GM12878 (cell line): ENCODE measurements at regions not wholly inside any gene's neighbourhood (a gene's known extent, or its start where the extent isn't known, plus 50 kb on each side); places are given as distances from the start of the nearest gene placed in this dataset.

ENCODE experiments used
- ATAC-seq: fragments of 200-7000 bp; cut with Tn5 transposase; 3 replicates; pipeline ENCODE4 v1.9.1; 2020; ENCODE audit warnings: mild to moderate bottlenecking, moderate library complexity
- BruUV-seq: library from RNA; stranded (reverse); fragments of 400-500 nt; replicated peaks from 2 replicates; lab custom pipeline; 2021; lab: Mats Ljungman, UMichigan
- CTCF ChIA-PET: fragments of 300-600 bp; sonication (Branson Sonifier 250); formaldehyde crosslinking; extraction: SDS; loops from one replicate; lab custom pipeline; 2021; ENCODE audit warnings: inconsistent platforms; lab: Yijun Ruan, JAX
- POLR2A ChIA-PET: fragments of 350-600 bp; formaldehyde crosslinking; extraction: SDS; loops from one replicate; lab custom pipeline; 2021; ENCODE audit warnings: inconsistent platforms; lab: Charles Lee
- RAD21 ChIA-PET: fragments of 300-600 bp; sonication (Branson Sonifier 250); formaldehyde crosslinking; loops from one replicate; lab custom pipeline; 2023; ENCODE audit warnings: antibody characterized with exemption; ENCODE audit not compliant: unreplicated experiment; lab: Charles Lee
- SMC1A ChIA-PET: fragments of 300-600 bp; sonication (Branson Sonifier 250); formaldehyde crosslinking; loops from one replicate; lab custom pipeline; 2023; ENCODE audit not compliant: unreplicated experiment, uncharacterized antibody; lab: Charles Lee
- DNase-seq: peaks from one replicate; pipeline ENCODE4 v3.0.0-alpha.2; 2011; ENCODE audit warnings: low read depth, low spot score
- FAIRE-seq: peaks from 3 replicates; lab custom pipeline; 2011; peaks lifted over from hg19 to GRCh38; lab: Jason Lieb, UNC
- H2AFZ ChIP-seq: 2 replicates; pipeline ENCODE4 v1.6.0; 2011; ENCODE audit warnings: low read depth, low read length, control low read depth; ENCODE audit not compliant: control insufficient read depth
- H3K27ac ChIP-seq: 2 replicates; pipeline ENCODE4 v1.5.1; 2011; ENCODE audit warnings: control low read depth; ENCODE audit not compliant: control insufficient read depth, insufficient read depth
- H3K27me3 ChIP-seq, 2 experiments: replicated peaks in 1 of 2; 2 replicates each; pipeline versions ENCODE4 v1.6.0 to v1.6.1; 2011; ENCODE audit warnings: low read length in 1 of 2; ENCODE audit not compliant: control insufficient read depth in 2 of 2, insufficient read depth in 2 of 2
- H3K36me3 ChIP-seq, 2 experiments: 2 replicates each; pipeline ENCODE4 v1.5.1; 2011; ENCODE audit warnings: low read length in 1 of 2; ENCODE audit not compliant: control insufficient read depth in 2 of 2, insufficient read depth in 2 of 2
- H3K4me1 ChIP-seq: 2 replicates; pipeline ENCODE4 v1.6.1; 2011; ENCODE audit warnings: mild to moderate bottlenecking, low read length, moderate library complexity, mixed read lengths; ENCODE audit not compliant: control insufficient read depth, insufficient read depth
- H3K4me2 ChIP-seq: 2 replicates; pipeline ENCODE4 v1.6.0; 2011; ENCODE audit warnings: control low read depth; ENCODE audit not compliant: control insufficient read depth, insufficient read depth
- H3K4me3 ChIP-seq: fragments of 200-600 bp; sonication (generic); 2 replicates; pipeline ENCODE4 v1.5.1; 2016
- H3K79me2 ChIP-seq: 2 replicates; pipeline ENCODE4 v1.6.0; 2011; ENCODE audit warnings: low read length; ENCODE audit not compliant: control insufficient read depth, insufficient read depth
- H3K9ac ChIP-seq: 2 replicates; pipeline ENCODE4 v1.8.0; 2011; ENCODE audit warnings: low read length, control low read depth, mixed read lengths; ENCODE audit not compliant: control insufficient read depth, insufficient read depth
- H3K9me3 ChIP-seq: replicated peaks from 3 replicates; pipeline ENCODE4 v1.5.1; 2011; ENCODE audit warnings: mild to moderate bottlenecking, low read length; ENCODE audit not compliant: control insufficient read depth, insufficient read depth
- H4K20me1 ChIP-seq: 2 replicates; pipeline ENCODE4 v1.6.0; 2011; ENCODE audit not compliant: control insufficient read depth, insufficient read depth
- BHLHE40 ChIP-seq, 2 experiments: fragments of 450-650 bp in 1 of 2; IDR thresholded peaks; 2 replicates each; pipeline ENCODE4 v1.6.1; 2011 to 2017; ENCODE audit warnings: low read depth in 2 of 2, borderline replicate concordance in 1 of 2, improper control_type of control experiment in 1 of 2, low read length in 1 of 2, mild to moderate bottlenecking in 1 of 2
- CHD1 ChIP-seq: IDR thresholded peaks from 2 replicates; pipeline ENCODE4 v1.6.1; 2012; ENCODE audit warnings: low read depth, low read length, improper control_type of control experiment
- EZH2 ChIP-seq: IDR thresholded peaks from 2 replicates; pipeline ENCODE4 v1.6.1; 2012; ENCODE audit warnings: low read depth, mild to moderate bottlenecking, control low read depth, inconsistent platforms, low read length, borderline replicate concordance; ENCODE audit not compliant: control insufficient read depth
- FOXK2 ChIP-seq: fragments of 450-650 bp; IDR thresholded peaks from 2 replicates; pipeline ENCODE4 v1.6.1; 2017; ENCODE audit warnings: mild to moderate bottlenecking, moderate library complexity
- FOXM1 ChIP-seq: IDR thresholded peaks from 2 replicates; pipeline ENCODE4 v1.6.1; 2012; ENCODE audit warnings: low read depth, mild to moderate bottlenecking, inconsistent platforms, low read length, moderate library complexity
- LARP7 ChIP-seq: fragments of 450-650 bp; IDR thresholded peaks from 2 replicates; pipeline ENCODE4 v1.6.1; 2017; ENCODE audit warnings: mild to moderate bottlenecking
- MYB ChIP-seq: fragments of 150-350 bp; IDR thresholded peaks from 2 replicates; pipeline ENCODE4 v1.6.1; 2014; ENCODE audit warnings: mild to moderate bottlenecking, low read depth, low read length, borderline replicate concordance
- PML ChIP-seq: IDR thresholded peaks from 2 replicates; pipeline ENCODE4 v1.6.1; 2012; ENCODE audit warnings: low read length, inconsistent platforms
- SP1 ChIP-seq: IDR thresholded peaks from one replicate; pipeline ENCODE4 v1.6.1; 2011; ENCODE audit warnings: low read depth, low read length
- TBL1XR1 ChIP-seq: IDR thresholded peaks from 2 replicates; pipeline ENCODE4 v1.6.1; 2012; ENCODE audit warnings: low read depth, low read length, improper control_type of control experiment
- ZNF622 ChIP-seq: fragments of 450-650 bp; IDR thresholded peaks from 2 replicates; pipeline ENCODE4 v1.6.1; 2017; ENCODE audit warnings: mild to moderate bottlenecking, inconsistent platforms
- WGBS: methylation state at CpG from one replicate; pipeline ENCODE4 v1.1.6; 2016; ENCODE audit warnings: low lambda C conversion rate; ENCODE audit not compliant: insufficient replicate concordance, insufficient coverage; ENCODE audit errors: missing lambda C conversion rate; 5-methylcytosine and 5-hydroxymethylcytosine counted together
- in situ Hi-C: fragments of 300-500 bp; cut with MboI; formaldehyde crosslinking; loops from 9 replicates; pipeline ENCODE4 v1.14.3; 2018; ENCODE audit warnings: mixed read lengths
- intact Hi-C: fragments of 100-400 bp; cut with micrococcal nuclease; formaldehyde crosslinking; loops from one replicate; pipeline ENCODE4 v1.14.2; 2022; ENCODE audit not compliant: unreplicated experiment
- TF ChIP-seq, protein P1 (sequence below), 3 experiments: IDR thresholded peaks in 2 of 3; conservative IDR thresholded peaks in 1 of 3; 2 replicates each; pipeline ENCODE4 v1.5.1; 2011; ENCODE audit warnings: low read depth in 3 of 3, low read length in 3 of 3, mild to moderate bottlenecking in 3 of 3, control low read depth in 2 of 3, moderate library complexity in 2 of 3, inconsistent platforms in 1 of 3, mixed read lengths in 1 of 3; ENCODE audit not compliant: control insufficient read depth in 2 of 3, insufficient read depth in 1 of 3; ENCODE audit errors: extremely low read depth in 1 of 3

- WGBS, result 71% methylated on average over 6 of the region's 6 CpGs
- no peak overlapping the region for H3K4me2 ChIP-seq
- no peaks in the 10 kb centered on the region for H3K27me3 ChIP-seq
- no peaks in the 10 kb centered on the region for H3K79me2 ChIP-seq
- RAD21 ChIA-PET, result no interaction called here
- CTCF ChIA-PET, result no interaction called here
- no peaks in the 10 kb centered on the region for H3K4me1 ChIP-seq
- H3K4me3 ChIP-seq, result no peak overlapping the region
- in situ Hi-C loops, result no loop called here
- SMC1A ChIA-PET, result no interaction called here
- H3K9ac ChIP-seq, result no peak overlapping the region
- no peak for FAIRE-seq
- POLR2A ChIA-PET, result no interaction called here
- H3K9me3 ChIP-seq, result no peaks in the 10 kb centered on the region
- no peaks in the 10 kb centered on the region for H4K20me1 ChIP-seq
- TF ChIP-seq ZNF622 (no peak), LARP7 (no peak), TBL1XR1 (no peak), PML (no peak), EZH2 (no peak), SP1 (no peak), CHD1 (no peak), FOXM1 (no peak), MYB (no peak), FOXK2 (no peak), BHLHE40 (IDR thresholded peaks at IDR 0.05; ENCODE audit: borderline replicate concordance in 1 of 2, low read depth in 2 of 2, low read length in 1 of 2) (no peak)
- TF ChIP-seq, protein P1, sequence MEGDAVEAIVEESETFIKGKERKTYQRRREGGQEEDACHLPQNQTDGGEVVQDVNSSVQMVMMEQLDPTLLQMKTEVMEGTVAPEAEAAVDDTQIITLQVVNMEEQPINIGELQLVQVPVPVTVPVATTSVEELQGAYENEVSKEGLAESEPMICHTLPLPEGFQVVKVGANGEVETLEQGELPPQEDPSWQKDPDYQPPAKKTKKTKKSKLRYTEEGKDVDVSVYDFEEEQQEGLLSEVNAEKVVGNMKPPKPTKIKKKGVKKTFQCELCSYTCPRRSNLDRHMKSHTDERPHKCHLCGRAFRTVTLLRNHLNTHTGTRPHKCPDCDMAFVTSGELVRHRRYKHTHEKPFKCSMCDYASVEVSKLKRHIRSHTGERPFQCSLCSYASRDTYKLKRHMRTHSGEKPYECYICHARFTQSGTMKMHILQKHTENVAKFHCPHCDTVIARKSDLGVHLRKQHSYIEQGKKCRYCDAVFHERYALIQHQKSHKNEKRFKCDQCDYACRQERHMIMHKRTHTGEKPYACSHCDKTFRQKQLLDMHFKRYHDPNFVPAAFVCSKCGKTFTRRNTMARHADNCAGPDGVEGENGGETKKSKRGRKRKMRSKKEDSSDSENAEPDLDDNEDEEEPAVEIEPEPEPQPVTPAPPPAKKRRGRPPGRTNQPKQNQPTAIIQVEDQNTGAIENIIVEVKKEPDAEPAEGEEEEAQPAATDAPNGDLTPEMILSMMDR (IDR thresholded peaks at IDR 0.05 in 2 of 3, conservative IDR thresholded peaks at IDR 0.05 in 1 of 3; ENCODE audit: control insufficient read depth in 2 of 3, extremely low read depth in 1 of 3, insufficient read depth in 1 of 3, low read depth in 3 of 3, low read length in 3 of 3), result no peak
- TF ChIP-seq, all 136 proteins: peak for 0
- ATAC-seq (no peak), DNase-seq (no peak)
- Histone ChIP-seq H2AFZ (no peak overlapping the region), H3K36me3 (no peaks in the 10 kb centered on the region), H3K27ac (no peak overlapping the region)
- intact Hi-C loops, result no loop called here
- BruUV-seq, result no TSS peak
These were observed 114.1 kb downstream of the NRN1 start for GRCh38 chr6:5892669-5893068.
